ENCODE measurements at regions not wholly inside any gene's neighbourhood (a gene's known extent, or its start where the extent isn't known, plus 50 kb on each side); places are given as distances from the start of the nearest gene placed in this dataset.

GRCh38 chr10:10891124-10892082 is 126.3 kb upstream of the CELF2 start:
- Histone ChIP-seq H3K4me3 (ENCODE audit: low read length) (no peak overlapping the region), H3K4me1 (ENCODE audit: control insufficient read depth, insufficient read depth, low read length) (peaks cover 2% of the 10 kb centered on the region), H3K27me3 (ENCODE audit: control insufficient read depth, insufficient read depth) (no peaks in the 10 kb centered on the region), H3K9me3 (ENCODE audit: control insufficient read depth, low read length) (no peaks in the 10 kb centered on the region), H3K27ac (ENCODE audit: low read length) (peak overlapping the region; percentile 65)
- intact Hi-C loops (cut with DNase I), result no loop called here
- 59% methylated on average over 10 of the region's 10 CpGs for WGBS
- DNase-seq, result no peak
- peak in 1 of 2 donors; percentile 52 for ATAC-seq

GRCh38 chr10:10892290-10892875 is 125.3 kb upstream of the CELF2 start:
- Histone ChIP-seq H3K9me3 (ENCODE audit: control insufficient read depth, low read length) (no peaks in the 10 kb centered on the region), H3K4me3 (ENCODE audit: low read length) (no peak overlapping the region), H3K27ac (ENCODE audit: low read length) (peak overlapping the region; percentile 11), H3K4me1 (ENCODE audit: control insufficient read depth, insufficient read depth, low read length) (peaks cover 2% of the 10 kb centered on the region), H3K27me3 (ENCODE audit: control insufficient read depth, insufficient read depth) (no peaks in the 10 kb centered on the region)
- no peak for DNase-seq
- peak; percentile 30 to 53 for ATAC-seq
- 32% methylated on average over 3 of the region's 3 CpGs for WGBS
- intact Hi-C loops (cut with DNase I), result no loop called here

GRCh38 chr10:10897400-10897799 is 120.3 kb upstream of the CELF2 start:
- Histone ChIP-seq H3K4me1 (ENCODE audit: control insufficient read depth, insufficient read depth, low read length) (peaks cover 2% of the 10 kb centered on the region), H3K27me3 (ENCODE audit: control insufficient read depth, insufficient read depth) (no peaks in the 10 kb centered on the region), H3K27ac (ENCODE audit: low read length) (no peak overlapping the region), H3K4me3 (ENCODE audit: low read length) (no peak overlapping the region), H3K9me3 (ENCODE audit: control insufficient read depth, low read length) (no peaks in the 10 kb centered on the region)
- DNase-seq, result no peak
- ATAC-seq, result no peak
- WGBS, result 96% methylated on average over 3 of the region's 3 CpGs
- intact Hi-C loops (cut with DNase I), result no loop called here

- Histone ChIP-seq H3K4me3 (ENCODE audit: low read length) (no peak overlapping the region), H3K27me3 (ENCODE audit: control insufficient read depth, insufficient read depth) (no peaks in the 10 kb centered on the region), H3K4me1 (ENCODE audit: control insufficient read depth, insufficient read depth, low read length) (no peaks in the 10 kb centered on the region), H3K9me3 (ENCODE audit: control insufficient read depth, low read length) (no peaks in the 10 kb centered on the region), H3K27ac (ENCODE audit: low read length) (no peak overlapping the region)
- ATAC-seq (no peak), DNase-seq (no peak)
- intact Hi-C loops (cut with DNase I), result no loop called here
- 88% methylated on average over 3 of the region's 3 CpGs for WGBS
Measured at GRCh38 chr10:10901906-10902305, 115.8 kb upstream of the CELF2 start.

GRCh38 chr10:10902951-10903350 is 114.7 kb upstream of the CELF2 start:
- no peak overlapping the region for H3K4me3 ChIP-seq (ENCODE audit: low read length)
- no peak for ATAC-seq
- intact Hi-C loops (cut with DNase I), result no loop called here
- WGBS, result 71% methylated on average over 2 of the region's 2 CpGs
- no peaks in the 10 kb centered on the region for H3K27me3 ChIP-seq (ENCODE audit: control insufficient read depth, insufficient read depth)
- H3K9me3 ChIP-seq (ENCODE audit: control insufficient read depth, low read length), result no peaks in the 10 kb centered on the region
- no peak for DNase-seq
- H3K4me1 ChIP-seq (ENCODE audit: control insufficient read depth, insufficient read depth, low read length), result no peaks in the 10 kb centered on the region
- no peak overlapping the region for H3K27ac ChIP-seq (ENCODE audit: low read length)

GRCh38 chr10:10903620-10904019 is 114.1 kb upstream of the CELF2 start:
- intact Hi-C loops (cut with DNase I), result no loop called here
- Histone ChIP-seq H3K4me1 (ENCODE audit: control insufficient read depth, insufficient read depth, low read length) (no peaks in the 10 kb centered on the region), H3K4me3 (ENCODE audit: low read length) (no peak overlapping the region), H3K27me3 (ENCODE audit: control insufficient read depth, insufficient read depth) (no peaks in the 10 kb centered on the region), H3K9me3 (ENCODE audit: control insufficient read depth, low read length) (no peaks in the 10 kb centered on the region), H3K27ac (ENCODE audit: low read length) (no peak overlapping the region)
- DNase-seq (no peak), ATAC-seq (peak in 1 of 2 donors; percentile 38)
- 91% methylated on average over 2 of the region's 2 CpGs for WGBS

GRCh38 chr10:10910634-10911033 is 107.0 kb upstream of the CELF2 start:
- no peak overlapping the region for H3K4me3 ChIP-seq (ENCODE audit: low read length)
- ATAC-seq (peak; percentile 15 to 17), DNase-seq (no peak)
- no peaks in the 10 kb centered on the region for H3K27me3 ChIP-seq (ENCODE audit: control insufficient read depth, insufficient read depth)
- 87% methylated on average over 7 of the region's 7 CpGs for WGBS
- intact Hi-C loops (cut with DNase I), result loop anchor here in 1 of 4 donors (10.0 kb wide), 1 partner anchor 104 kb away; the partner anchor contains the start of gene CELF2
- peak overlapping the region; percentile 85 for H3K27ac ChIP-seq (ENCODE audit: low read length)
- H3K9me3 ChIP-seq (ENCODE audit: control insufficient read depth, low read length), result no peaks in the 10 kb centered on the region
- no peaks in the 10 kb centered on the region for H3K4me1 ChIP-seq (ENCODE audit: control insufficient read depth, insufficient read depth, low read length)

GRCh38 chr10:10911035-10911434 is 106.6 kb upstream of the CELF2 start:
- Histone ChIP-seq H3K27me3 (ENCODE audit: control insufficient read depth, insufficient read depth) (no peaks in the 10 kb centered on the region), H3K27ac (ENCODE audit: low read length) (peak overlapping the region; percentile 85), H3K4me1 (ENCODE audit: control insufficient read depth, insufficient read depth, low read length) (no peaks in the 10 kb centered on the region), H3K9me3 (ENCODE audit: control insufficient read depth, low read length) (no peaks in the 10 kb centered on the region), H3K4me3 (ENCODE audit: low read length) (no peak overlapping the region)
- ATAC-seq (peak; percentile 25 to 44), DNase-seq (peak in 2 of 3 donors; percentile 50 to 68)
- WGBS, result 60% methylated on average over 5 of the region's 5 CpGs
- intact Hi-C loops (cut with DNase I), result loop anchor here in 1 of 4 donors (10.0 kb wide), 1 partner anchor 104 kb away; the partner anchor contains the start of gene CELF2

GRCh38 chr10:10911471-10911921 is 106.2 kb upstream of the CELF2 start:
- DNase-seq, result peak; percentile 77 to 85 (median 80)
- Histone ChIP-seq H3K4me1 (ENCODE audit: control insufficient read depth, insufficient read depth, low read length) (no peaks in the 10 kb centered on the region), H3K4me3 (ENCODE audit: low read length) (peak overlapping the region; percentile 32), H3K27ac (ENCODE audit: low read length) (peak overlapping the region; percentile 85), H3K9me3 (ENCODE audit: control insufficient read depth, low read length) (no peaks in the 10 kb centered on the region), H3K27me3 (ENCODE audit: control insufficient read depth, insufficient read depth) (no peaks in the 10 kb centered on the region)
- 21% methylated on average over 17 of the region's 17 CpGs for WGBS
- peak; percentile 83 to 90 for ATAC-seq
- intact Hi-C loops (cut with DNase I), result loop anchor here in 1 of 4 donors (10.0 kb wide), 1 partner anchor 103 kb away; the partner anchor contains the start of gene CELF2

- H3K27me3 ChIP-seq (ENCODE audit: control insufficient read depth, insufficient read depth), result no peaks in the 10 kb centered on the region
- peaks cover 4% of the 10 kb centered on the region for H3K4me1 ChIP-seq (ENCODE audit: control insufficient read depth, insufficient read depth, low read length)
- peak overlapping the region; percentile 43 for H3K27ac ChIP-seq (ENCODE audit: low read length)
- H3K4me3 ChIP-seq (ENCODE audit: low read length), result no peak overlapping the region
- DNase-seq, result no peak
- H3K9me3 ChIP-seq (ENCODE audit: control insufficient read depth, low read length), result no peaks in the 10 kb centered on the region
- peak; percentile 76 to 80 for ATAC-seq
- 12% methylated on average over 4 of the region's 4 CpGs for WGBS
- intact Hi-C loops (cut with DNase I), result loop anchor here in 1 of 4 donors (10.0 kb wide), 1 partner anchor 101 kb away; the partner anchor contains the start of gene CELF2
Measured at GRCh38 chr10:10914144-10914543, 103.5 kb upstream of the CELF2 start.

GRCh38 chr10:10915215-10915614 is 102.5 kb upstream of the CELF2 start:
- DNase-seq, result no peak
- H3K9me3 ChIP-seq (ENCODE audit: control insufficient read depth, low read length), result no peaks in the 10 kb centered on the region
- ATAC-seq, result no peak
- no peak overlapping the region for H3K4me3 ChIP-seq (ENCODE audit: low read length)
- peaks cover 4% of the 10 kb centered on the region for H3K4me1 ChIP-seq (ENCODE audit: control insufficient read depth, insufficient read depth, low read length)
- intact Hi-C loops (cut with DNase I), result loop anchor here in 1 of 4 donors (10.0 kb wide), 1 partner anchor 100 kb away; the partner anchor contains the start of gene CELF2
- H3K27ac ChIP-seq (ENCODE audit: low read length), result peak overlapping the region; percentile 75
- H3K27me3 ChIP-seq (ENCODE audit: control insufficient read depth, insufficient read depth), result no peaks in the 10 kb centered on the region

Measured in right cardiac atrium (tissue), 5 donors.